ENCODE measurements at regions not wholly inside any gene's neighbourhood (a gene's known extent, or its start where the extent isn't known, plus 50 kb on each side); places are given as distances from the start of the nearest gene placed in this dataset.

- WGBS (ENCODE audit: insufficient coverage, insufficient replicate concordance, low lambda C conversion rate, missing lambda C conversion rate): 78% methylated on average over 6 of the region's 6 CpGs
- FAIRE-seq (no peak), ATAC-seq (peak; percentile 28; the same call in 2 of the 3 replicates), DNase-seq (ENCODE audit: low read depth, low spot score) (no peak)
- Histone ChIP-seq H3K27ac (ENCODE audit: control insufficient read depth, insufficient read depth) (no peak overlapping the region), H3K4me3 (no peak overlapping the region), H3K36me3 (ENCODE audit: control insufficient read depth in 2 of 2, insufficient read depth in 2 of 2, low read length in 1 of 2) (no peaks in the 10 kb centered on the region), H4K20me1 (ENCODE audit: control insufficient read depth, insufficient read depth) (no peaks in the 10 kb centered on the region), H3K9me3 (replicated peaks; ENCODE audit: control insufficient read depth, insufficient read depth, low read length) (no peaks in the 10 kb centered on the region), H3K4me1 (ENCODE audit: control insufficient read depth, insufficient read depth, low read length) (peaks cover 17% of the 10 kb centered on the region), H3K27me3 (replicated peaks in 1 of 2; ENCODE audit: control insufficient read depth in 2 of 2, insufficient read depth in 2 of 2, low read length in 1 of 2) (no peaks in the 10 kb centered on the region), H3K9ac (ENCODE audit: control insufficient read depth, insufficient read depth, low read length) (no peak overlapping the region), H3K79me2 (ENCODE audit: control insufficient read depth, insufficient read depth, low read length) (no peaks in the 10 kb centered on the region), H2AFZ (ENCODE audit: control insufficient read depth, low read depth, low read length) (no peak overlapping the region), H3K4me2 (ENCODE audit: control insufficient read depth, insufficient read depth) (peak overlapping the region; percentile 33; the same call in 1 of the 2 replicates)
- ChIA-PET POLR2A (interaction anchor here (1.5 kb wide), 1 partner anchor 61 kb away, joined by 4 read pairs; no protein-coding TSS in a partner anchor), SMC1A (ENCODE audit: uncharacterized antibody, unreplicated experiment) (interaction anchor here (0.6 to 2.3 kb wide), 12 partner anchors 9 to 199 kb away, joined by 3 to 12 read pairs (median 3); no protein-coding TSS in a partner anchor), RAD21 (ENCODE audit: unreplicated experiment) (interaction anchor here (1.1 kb wide), 1 partner anchor 113 kb away, joined by 3 read pairs; no protein-coding TSS in a partner anchor), CTCF (interaction anchor here (0.8 to 1.2 kb wide), 2 partner anchors 14 to 58 kb away, joined by 3 read pairs; no protein-coding TSS in a partner anchor)
- in situ Hi-C loops (cut with MboI) (no loop called here), intact Hi-C loops (cut with micrococcal nuclease; ENCODE audit: unreplicated experiment) (loop anchor here (1.0 to 2.0 kb wide), 2 partner anchors 59 to 105 kb away; no protein-coding TSS in a partner anchor)
- BruUV-seq (replicated peaks): no TSS peak
- TF ChIP-seq, protein P1, sequence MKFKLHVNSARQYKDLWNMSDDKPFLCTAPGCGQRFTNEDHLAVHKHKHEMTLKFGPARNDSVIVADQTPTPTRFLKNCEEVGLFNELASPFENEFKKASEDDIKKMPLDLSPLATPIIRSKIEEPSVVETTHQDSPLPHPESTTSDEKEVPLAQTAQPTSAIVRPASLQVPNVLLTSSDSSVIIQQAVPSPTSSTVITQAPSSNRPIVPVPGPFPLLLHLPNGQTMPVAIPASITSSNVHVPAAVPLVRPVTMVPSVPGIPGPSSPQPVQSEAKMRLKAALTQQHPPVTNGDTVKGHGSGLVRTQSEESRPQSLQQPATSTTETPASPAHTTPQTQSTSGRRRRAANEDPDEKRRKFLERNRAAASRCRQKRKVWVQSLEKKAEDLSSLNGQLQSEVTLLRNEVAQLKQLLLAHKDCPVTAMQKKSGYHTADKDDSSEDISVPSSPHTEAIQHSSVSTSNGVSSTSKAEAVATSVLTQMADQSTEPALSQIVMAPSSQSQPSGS (IDR thresholded peaks at IDR 0.05; ENCODE audit: low read length): 0 out of 2 replicates have a peak, but pooled peaks have one; percentile 6
- TF ChIP-seq EGR1 (IDR thresholded peaks at IDR 0.05; ENCODE audit: borderline replicate concordance in 1 of 2, low read depth in 2 of 2, low read length in 2 of 2) (no peak), ZNF687 (IDR thresholded peaks at IDR 0.05) (no peak), TCF12 (IDR thresholded peaks at IDR 0.05; ENCODE audit: low read depth, low read length) (peak; percentile 66; the same call in 1 of the 2 replicates), SIN3A (IDR thresholded peaks at IDR 0.05; ENCODE audit: low read depth, low read length) (no peak), RUNX3 (IDR thresholded peaks at IDR 0.05; ENCODE audit: low read length) (peak; percentile 83)
Observed at GRCh38 chr2:207225773-207226172, 60.0 kb upstream of the KLF7 start.

All from GM12878 (cell line).